SK-N-SH treated with all-trans-retinoic acid at 6 μM for 48 hours (cell line): ENCODE measurements at regions not wholly inside any gene's neighbourhood (a gene's known extent, or its start where the extent isn't known, plus 50 kb on each side); places are given as distances from the start of the nearest gene placed in this dataset.

Source experiments
- ESRRG ChIP-seq: fragments of 250-450 bp; sonication (Bioruptor Pico); IDR thresholded peaks from 2 replicates; pipeline ENCODE4 v1.6.1; 2021; ENCODE audit warnings: mild to moderate bottlenecking
- PATZ1 ChIP-seq: fragments of 250-450 bp; sonication (Bioruptor Pico); IDR thresholded peaks from 2 replicates; pipeline ENCODE4 v1.8.0; 2020; ENCODE audit warnings: mild to moderate bottlenecking, moderate library complexity, borderline replicate concordance
- PPARA ChIP-seq: fragments of 250-450 bp; sonication (Bioruptor Pico); IDR thresholded peaks from 2 replicates; pipeline ENCODE4 v1.5.0; 2020; ENCODE audit warnings: mild to moderate bottlenecking, borderline replicate concordance
- TOX ChIP-seq: fragments of 250-450 bp; sonication (Bioruptor Pico); IDR thresholded peaks from 2 replicates; pipeline ENCODE4 v1.8.0; 2021; ENCODE audit warnings: mild to moderate bottlenecking, moderate library complexity, borderline replicate concordance

GRCh38 chr7:94781236-94781635, 125.3 kb upstream of the SGCE start:
- no peak for TF ChIP-seq PPARA
- no peak for TF ChIP-seq PATZ1 (CRISPR knock-in tag)
- no peak for TF ChIP-seq ESRRG
- no peak for TF ChIP-seq TOX (CRISPR knock-in tag)
